CD4-positive, alpha-beta T cell treated with Interleukin-4 for 4 hours (primary cell): ENCODE measurements at regions not wholly inside any gene's neighbourhood (a gene's known extent, or its start where the extent isn't known, plus 50 kb on each side); places are given as distances from the start of the nearest gene placed in this dataset.

ENCODE experiments used
- DNase-seq: peaks from one replicate; pipeline ENCODE4 v3.0.0-alpha.2; 2020

- DNase-seq, result no peak
Measured at GRCh38 chr21:40901691-40902090, 54.7 kb upstream of the DSCAM start.

GRCh38 chr21:40902299-40902698 lies 55.3 kb upstream of the DSCAM start:
- no peak for DNase-seq

GRCh38 chr21:40902993-40903392 lies 56.0 kb upstream of the DSCAM start:
- DNase-seq, result no peak

GRCh38 chr21:40905251-40905650 lies 58.3 kb upstream of the DSCAM start:
- DNase-seq, result no peak

- no peak for DNase-seq
Measured at GRCh38 chr21:40912375-40912774, 65.4 kb upstream of the DSCAM start.

GRCh38 chr21:40915114-40915513 lies 68.2 kb upstream of the DSCAM start:
- DNase-seq, result no peak

- no peak for DNase-seq
Measured at GRCh38 chr21:40923407-40923806, 76.4 kb upstream of the DSCAM start.

- DNase-seq, result no peak
Measured at GRCh38 chr21:40923901-40924300, 76.9 kb upstream of the DSCAM start.

- no peak for DNase-seq
Measured at GRCh38 chr21:40924641-40925040, 77.7 kb upstream of the DSCAM start.

GRCh38 chr21:40926238-40926637 lies 79.3 kb upstream of the DSCAM start:
- no peak for DNase-seq

GRCh38 chr21:40929833-40930232 lies 82.9 kb upstream of the DSCAM start:
- no peak for DNase-seq

GRCh38 chr21:40931197-40931596 lies 84.2 kb upstream of the DSCAM start:
- no peak for DNase-seq

- no peak for DNase-seq
Measured at GRCh38 chr21:40936178-40936577, 89.2 kb upstream of the DSCAM start.

GRCh38 chr21:40936771-40937261 lies 89.9 kb upstream of the DSCAM start:
- DNase-seq, result no peak

- DNase-seq, result no peak
Measured at GRCh38 chr21:40938078-40938477, 91.1 kb upstream of the DSCAM start.

- no peak for DNase-seq
Measured at GRCh38 chr21:40938611-40939010, 91.7 kb upstream of the DSCAM start.

GRCh38 chr21:40947713-40948112 lies 100.8 kb upstream of the DSCAM start:
- no peak for DNase-seq

- DNase-seq, result no peak
Measured at GRCh38 chr21:40950970-40951369, 104.0 kb upstream of the DSCAM start.

- DNase-seq, result no peak
Measured at GRCh38 chr21:40952551-40953323, 105.8 kb upstream of the DSCAM start.

- DNase-seq, result no peak
Measured at GRCh38 chr21:40964691-40965090, 117.7 kb upstream of the DSCAM start.

- no peak for DNase-seq
Measured at GRCh38 chr21:40967771-40968170, 120.8 kb upstream of the DSCAM start.

- DNase-seq, result no peak
Measured at GRCh38 chr21:40972151-40972550, 125.2 kb upstream of the DSCAM start.

GRCh38 chr21:40976198-40977109 lies 129.5 kb upstream of the DSCAM start:
- DNase-seq, result peak; percentile 1

GRCh38 chr21:40985370-40985769 lies 138.4 kb upstream of the DSCAM start:
- DNase-seq, result no peak
